22Rv1 (cell line): ENCODE measurements at regions not wholly inside any gene's neighbourhood (a gene's known extent, or its start where the extent isn't known, plus 50 kb on each side); places are given as distances from the start of the nearest gene placed in this dataset.

Experiments used
- H3K27ac ChIP-seq: fragments of 450-650 bp; 2 replicates; pipeline ENCODE4 v1.5.1; 2017
- CTCF ChIP-seq: fragments of 450-650 bp; IDR thresholded peaks from 2 replicates; pipeline ENCODE4 v1.5.1; 2017; ENCODE audit warnings: mild to moderate bottlenecking
- ZFX ChIP-seq: fragments of 450-650 bp; IDR thresholded peaks from 2 replicates; pipeline ENCODE4 v1.6.1; 2017; ENCODE audit warnings: antibody characterized with exemption, borderline replicate concordance

GRCh38 chr13:80237646-80238045 lies 103.3 kb downstream of the SPRY2 start:
- no peak overlapping the region for H3K27ac ChIP-seq
- TF ChIP-seq CTCF, result no peak
- no peak for TF ChIP-seq ZFX

GRCh38 chr13:80235967-80236302 lies 105.0 kb downstream of the SPRY2 start:
- TF ChIP-seq CTCF, result no peak
- no peak for TF ChIP-seq ZFX
- H3K27ac ChIP-seq, result 0 out of 2 replicates have a peak overlapping the region, but pooled peaks have one; percentile 21

- 0 out of 2 replicates have a peak overlapping the region, but pooled peaks have one; percentile 21 for H3K27ac ChIP-seq
- TF ChIP-seq CTCF (no peak), ZFX (no peak)
These were observed 105.6 kb downstream of the SPRY2 start for GRCh38 chr13:80235166-80235966.

GRCh38 chr13:80227645-80228044 lies 113.3 kb downstream of the SPRY2 start:
- TF ChIP-seq CTCF (no peak), ZFX (no peak)
- 0 out of 2 replicates have a peak overlapping the region, but pooled peaks have one; percentile 18 for H3K27ac ChIP-seq

GRCh38 chr13:80226645-80227044 lies 114.3 kb downstream of the SPRY2 start:
- H3K27ac ChIP-seq, result peak overlapping the region; percentile 18; the same call in 1 of the 2 replicates
- TF ChIP-seq ZFX, result no peak
- TF ChIP-seq CTCF, result no peak

- no peak overlapping the region for H3K27ac ChIP-seq
- TF ChIP-seq CTCF (no peak), ZFX (no peak)
These were observed 116.5 kb downstream of the SPRY2 start for GRCh38 chr13:80224468-80224867.

- TF ChIP-seq ZFX, result no peak
- no peak for TF ChIP-seq CTCF
- no peak overlapping the region for H3K27ac ChIP-seq
These were observed 123.1 kb downstream of the SPRY2 start for GRCh38 chr13:80217614-80218456.
